ENCODE measurements at regions not wholly inside any gene's neighbourhood (a gene's known extent, or its start where the extent isn't known, plus 50 kb on each side); places are given as distances from the start of the nearest gene placed in this dataset.

- H3K36me3 ChIP-seq (ENCODE audit: control insufficient read depth in 3 of 3, insufficient read depth in 3 of 3, low read length in 3 of 3) = peaks cover 3 to 17% (median 3%) of the 10 kb centered on the region in 3 donors
These were observed 64.2 kb upstream of the KIF26B start for GRCh38 chr1:245090491-245091090.

GRCh38 chr1:245087723-245088122 is 67.1 kb upstream of the KIF26B start:
- no peak overlapping the region for H3K4me3 ChIP-seq (ENCODE audit: low read length in 3 of 3)
- H3K9me3 ChIP-seq (ENCODE audit: control insufficient read depth in 3 of 3, low read length in 3 of 3) = no peaks in the 10 kb centered on the region
- H3K36me3 ChIP-seq (ENCODE audit: control insufficient read depth in 3 of 3, insufficient read depth in 3 of 3, low read length in 3 of 3) = peaks cover 3 to 22% (median 7%) of the 10 kb centered on the region in 3 donors
- H3K4me1 ChIP-seq (ENCODE audit: control insufficient read depth in 3 of 3, insufficient read depth in 3 of 3, low read length in 3 of 3) = no peaks in the 10 kb centered on the region
- no peaks in the 10 kb centered on the region for H3K27me3 ChIP-seq (ENCODE audit: control insufficient read depth in 3 of 3, insufficient read depth in 3 of 3, low read length in 3 of 3)
- H3K9ac ChIP-seq (ENCODE audit: low read depth in 1 of 3, low read length in 3 of 3) = no peak overlapping the region
- no peak overlapping the region for H3K27ac ChIP-seq (ENCODE audit: low read depth, low read length)

More at GRCh38 chr1:245090491-245091090, 64.2 kb upstream of the KIF26B start:
- Histone ChIP-seq H3K9ac (ENCODE audit: low read depth in 1 of 3, low read length in 3 of 3) (no peak overlapping the region), H3K27ac (ENCODE audit: low read depth, low read length) (no peak overlapping the region), H3K9me3 (ENCODE audit: control insufficient read depth in 3 of 3, low read length in 3 of 3) (no peaks in the 10 kb centered on the region), H3K4me3 (ENCODE audit: low read length in 3 of 3) (no peak overlapping the region), H3K27me3 (ENCODE audit: control insufficient read depth in 3 of 3, insufficient read depth in 3 of 3, low read length in 3 of 3) (no peaks in the 10 kb centered on the region), H3K4me1 (ENCODE audit: control insufficient read depth in 3 of 3, insufficient read depth in 3 of 3, low read length in 3 of 3) (no peaks in the 10 kb centered on the region)

- H3K27ac ChIP-seq (ENCODE audit: low read depth, low read length) = no peak overlapping the region
- no peaks in the 10 kb centered on the region for H3K4me1 ChIP-seq (ENCODE audit: control insufficient read depth in 3 of 3, insufficient read depth in 3 of 3, low read length in 3 of 3)
- H3K9me3 ChIP-seq (ENCODE audit: control insufficient read depth in 3 of 3, low read length in 3 of 3) = no peaks in the 10 kb centered on the region
- peaks cover 3 to 22% (median 7%) of the 10 kb centered on the region in 3 donors for H3K36me3 ChIP-seq (ENCODE audit: control insufficient read depth in 3 of 3, insufficient read depth in 3 of 3, low read length in 3 of 3)
- no peak overlapping the region for H3K4me3 ChIP-seq (ENCODE audit: low read length in 3 of 3)
- no peak overlapping the region for H3K9ac ChIP-seq (ENCODE audit: low read depth in 1 of 3, low read length in 3 of 3)
- no peaks in the 10 kb centered on the region for H3K27me3 ChIP-seq (ENCODE audit: control insufficient read depth in 3 of 3, insufficient read depth in 3 of 3, low read length in 3 of 3)
These were observed 68.3 kb upstream of the KIF26B start for GRCh38 chr1:245086389-245086969.

- Histone ChIP-seq H3K36me3 (ENCODE audit: control insufficient read depth in 3 of 3, insufficient read depth in 3 of 3, low read length in 3 of 3) (peaks cover 0 to 14% (median 4%) of the 10 kb centered on the region in 3 donors), H3K9ac (ENCODE audit: low read depth in 1 of 3, low read length in 3 of 3) (no peak overlapping the region), H3K27me3 (ENCODE audit: control insufficient read depth in 3 of 3, insufficient read depth in 3 of 3, low read length in 3 of 3) (no peaks in the 10 kb centered on the region), H3K4me3 (ENCODE audit: low read length in 3 of 3) (no peak overlapping the region), H3K4me1 (ENCODE audit: control insufficient read depth in 3 of 3, insufficient read depth in 3 of 3, low read length in 3 of 3) (no peaks in the 10 kb centered on the region), H3K9me3 (ENCODE audit: control insufficient read depth in 3 of 3, low read length in 3 of 3) (no peaks in the 10 kb centered on the region), H3K27ac (ENCODE audit: low read depth, low read length) (no peak overlapping the region)
These were observed 69.2 kb upstream of the KIF26B start for GRCh38 chr1:245085508-245086095.

GRCh38 chr1:245084551-245084950 is 70.2 kb upstream of the KIF26B start:
- Histone ChIP-seq H3K9me3 (ENCODE audit: control insufficient read depth in 3 of 3, low read length in 3 of 3) (no peaks in the 10 kb centered on the region), H3K9ac (ENCODE audit: low read depth in 1 of 3, low read length in 3 of 3) (no peak overlapping the region), H3K4me3 (ENCODE audit: low read length in 3 of 3) (no peak overlapping the region), H3K4me1 (ENCODE audit: control insufficient read depth in 3 of 3, insufficient read depth in 3 of 3, low read length in 3 of 3) (no peaks in the 10 kb centered on the region), H3K27me3 (ENCODE audit: control insufficient read depth in 3 of 3, insufficient read depth in 3 of 3, low read length in 3 of 3) (no peaks in the 10 kb centered on the region), H3K36me3 (ENCODE audit: control insufficient read depth in 3 of 3, insufficient read depth in 3 of 3, low read length in 3 of 3) (peaks cover 0 to 9% (median 4%) of the 10 kb centered on the region in 3 donors), H3K27ac (ENCODE audit: low read depth, low read length) (no peak overlapping the region)

GRCh38 chr1:245079021-245079609 is 75.7 kb upstream of the KIF26B start:
- Histone ChIP-seq H3K27me3 (ENCODE audit: control insufficient read depth in 3 of 3, insufficient read depth in 3 of 3, low read length in 3 of 3) (no peaks in the 10 kb centered on the region), H3K4me1 (ENCODE audit: control insufficient read depth in 3 of 3, insufficient read depth in 3 of 3, low read length in 3 of 3) (no peaks in the 10 kb centered on the region), H3K27ac (ENCODE audit: low read depth, low read length) (no peak overlapping the region), H3K36me3 (ENCODE audit: control insufficient read depth in 3 of 3, insufficient read depth in 3 of 3, low read length in 3 of 3) (no peaks in the 10 kb centered on the region), H3K4me3 (ENCODE audit: low read length in 3 of 3) (no peak overlapping the region), H3K9ac (ENCODE audit: low read depth in 1 of 3, low read length in 3 of 3) (no peak overlapping the region), H3K9me3 (ENCODE audit: control insufficient read depth in 3 of 3, low read length in 3 of 3) (no peaks in the 10 kb centered on the region)

GRCh38 chr1:245074898-245075297 is 79.9 kb upstream of the KIF26B start:
- Histone ChIP-seq H3K36me3 (ENCODE audit: control insufficient read depth in 3 of 3, insufficient read depth in 3 of 3, low read length in 3 of 3) (no peaks in the 10 kb centered on the region), H3K9ac (ENCODE audit: low read depth in 1 of 3, low read length in 3 of 3) (no peak overlapping the region), H3K27me3 (ENCODE audit: control insufficient read depth in 3 of 3, insufficient read depth in 3 of 3, low read length in 3 of 3) (no peaks in the 10 kb centered on the region), H3K4me1 (ENCODE audit: control insufficient read depth in 3 of 3, insufficient read depth in 3 of 3, low read length in 3 of 3) (no peaks in the 10 kb centered on the region), H3K9me3 (ENCODE audit: control insufficient read depth in 3 of 3, low read length in 3 of 3) (no peaks in the 10 kb centered on the region), H3K4me3 (ENCODE audit: low read length in 3 of 3) (no peak overlapping the region), H3K27ac (ENCODE audit: low read depth, low read length) (no peak overlapping the region)

- no peak overlapping the region for H3K27ac ChIP-seq (ENCODE audit: low read depth, low read length)
- no peaks in the 10 kb centered on the region for H3K27me3 ChIP-seq (ENCODE audit: control insufficient read depth in 3 of 3, insufficient read depth in 3 of 3, low read length in 3 of 3)
- no peak overlapping the region for H3K9ac ChIP-seq (ENCODE audit: low read depth in 1 of 3, low read length in 3 of 3)
These were observed 80.5 kb upstream of the KIF26B start for GRCh38 chr1:245074232-245074747.

GRCh38 chr1:245070836-245071615 is 83.8 kb upstream of the KIF26B start:
- H3K27ac ChIP-seq (ENCODE audit: low read depth, low read length) = no peak overlapping the region
- no peaks in the 10 kb centered on the region for H3K9me3 ChIP-seq (ENCODE audit: control insufficient read depth in 3 of 3, low read length in 3 of 3)

More at GRCh38 chr1:245074232-245074747, 80.5 kb upstream of the KIF26B start:
- no peaks in the 10 kb centered on the region for H3K9me3 ChIP-seq (ENCODE audit: control insufficient read depth in 3 of 3, low read length in 3 of 3)
- no peak overlapping the region for H3K4me3 ChIP-seq (ENCODE audit: low read length in 3 of 3)
- no peaks in the 10 kb centered on the region for H3K36me3 ChIP-seq (ENCODE audit: control insufficient read depth in 3 of 3, insufficient read depth in 3 of 3, low read length in 3 of 3)
- no peaks in the 10 kb centered on the region for H3K4me1 ChIP-seq (ENCODE audit: control insufficient read depth in 3 of 3, insufficient read depth in 3 of 3, low read length in 3 of 3)

More at GRCh38 chr1:245070836-245071615, 83.8 kb upstream of the KIF26B start:
- H3K4me1 ChIP-seq (ENCODE audit: control insufficient read depth in 3 of 3, insufficient read depth in 3 of 3, low read length in 3 of 3) = no peaks in the 10 kb centered on the region
- H3K27me3 ChIP-seq (ENCODE audit: control insufficient read depth in 3 of 3, insufficient read depth in 3 of 3, low read length in 3 of 3) = no peaks in the 10 kb centered on the region
- no peaks in the 10 kb centered on the region for H3K36me3 ChIP-seq (ENCODE audit: control insufficient read depth in 3 of 3, insufficient read depth in 3 of 3, low read length in 3 of 3)
- H3K4me3 ChIP-seq (ENCODE audit: low read length in 3 of 3) = no peak overlapping the region
- no peak overlapping the region for H3K9ac ChIP-seq (ENCODE audit: low read depth in 1 of 3, low read length in 3 of 3)

Measured in skeletal muscle tissue (tissue), 3 donors.